ENCODE measurements at regions not wholly inside any gene's neighbourhood (a gene's known extent, or its start where the extent isn't known, plus 50 kb on each side); places are given as distances from the start of the nearest gene placed in this dataset.

DNA sequence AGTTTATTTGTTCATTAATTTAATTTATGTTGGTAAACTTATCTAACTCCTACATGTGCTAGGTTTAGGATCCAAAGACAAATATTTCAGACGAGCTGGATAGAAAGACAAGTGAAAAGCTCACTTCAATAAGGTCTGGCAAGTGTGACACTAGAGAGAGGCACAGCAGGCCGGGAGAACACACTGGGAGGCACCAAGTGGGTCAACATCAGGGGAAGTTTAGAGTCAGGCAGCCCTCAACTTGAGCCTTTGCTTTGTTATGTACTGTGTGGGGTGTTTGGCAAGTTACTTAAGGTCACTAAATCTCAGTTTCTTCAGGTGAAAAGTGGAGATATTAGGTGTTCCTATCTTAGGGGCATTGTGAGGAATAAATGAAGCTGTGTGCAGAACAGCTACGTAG lies 214.4 kb downstream of the PCSK1 start:
- TF ChIP-seq POLR2A (IDR thresholded peaks at IDR 0.05; ENCODE audit: borderline replicate concordance, extremely low read depth, insufficient read depth, insufficient read length) (no peak), SP1 (IDR thresholded peaks at IDR 0.05; ENCODE audit: low read depth) (no peak), JUND (IDR thresholded peaks at IDR 0.05) (no peak), POLR2AphosphoS5 (IDR thresholded peaks at IDR 0.05; ENCODE audit: low read depth, low read length) (no peak), RAD21 (IDR thresholded peaks at IDR 0.05; ENCODE audit: low read depth) (no peak), EZH2 (IDR thresholded peaks at IDR 0.05) (no peak), ELF1 (IDR thresholded peaks at IDR 0.05; ENCODE audit: borderline replicate concordance, low read depth) (no peak), ZFX (IDR thresholded peaks at IDR 0.05) (no peak)
- TF ChIP-seq, protein P1, sequence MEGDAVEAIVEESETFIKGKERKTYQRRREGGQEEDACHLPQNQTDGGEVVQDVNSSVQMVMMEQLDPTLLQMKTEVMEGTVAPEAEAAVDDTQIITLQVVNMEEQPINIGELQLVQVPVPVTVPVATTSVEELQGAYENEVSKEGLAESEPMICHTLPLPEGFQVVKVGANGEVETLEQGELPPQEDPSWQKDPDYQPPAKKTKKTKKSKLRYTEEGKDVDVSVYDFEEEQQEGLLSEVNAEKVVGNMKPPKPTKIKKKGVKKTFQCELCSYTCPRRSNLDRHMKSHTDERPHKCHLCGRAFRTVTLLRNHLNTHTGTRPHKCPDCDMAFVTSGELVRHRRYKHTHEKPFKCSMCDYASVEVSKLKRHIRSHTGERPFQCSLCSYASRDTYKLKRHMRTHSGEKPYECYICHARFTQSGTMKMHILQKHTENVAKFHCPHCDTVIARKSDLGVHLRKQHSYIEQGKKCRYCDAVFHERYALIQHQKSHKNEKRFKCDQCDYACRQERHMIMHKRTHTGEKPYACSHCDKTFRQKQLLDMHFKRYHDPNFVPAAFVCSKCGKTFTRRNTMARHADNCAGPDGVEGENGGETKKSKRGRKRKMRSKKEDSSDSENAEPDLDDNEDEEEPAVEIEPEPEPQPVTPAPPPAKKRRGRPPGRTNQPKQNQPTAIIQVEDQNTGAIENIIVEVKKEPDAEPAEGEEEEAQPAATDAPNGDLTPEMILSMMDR (IDR thresholded peaks at IDR 0.05 in 2 of 3, conservative IDR thresholded peaks at IDR 0.05 in 1 of 3; ENCODE audit: borderline replicate concordance in 1 of 3, insufficient read depth in 1 of 3, low read depth in 2 of 3, low read length in 2 of 3): no peak
- TF ChIP-seq, protein P2, sequence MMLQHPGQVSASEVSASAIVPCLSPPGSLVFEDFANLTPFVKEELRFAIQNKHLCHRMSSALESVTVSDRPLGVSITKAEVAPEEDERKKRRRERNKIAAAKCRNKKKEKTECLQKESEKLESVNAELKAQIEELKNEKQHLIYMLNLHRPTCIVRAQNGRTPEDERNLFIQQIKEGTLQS (IDR thresholded peaks at IDR 0.05): no peak
- TF ChIP-seq, protein P3, sequence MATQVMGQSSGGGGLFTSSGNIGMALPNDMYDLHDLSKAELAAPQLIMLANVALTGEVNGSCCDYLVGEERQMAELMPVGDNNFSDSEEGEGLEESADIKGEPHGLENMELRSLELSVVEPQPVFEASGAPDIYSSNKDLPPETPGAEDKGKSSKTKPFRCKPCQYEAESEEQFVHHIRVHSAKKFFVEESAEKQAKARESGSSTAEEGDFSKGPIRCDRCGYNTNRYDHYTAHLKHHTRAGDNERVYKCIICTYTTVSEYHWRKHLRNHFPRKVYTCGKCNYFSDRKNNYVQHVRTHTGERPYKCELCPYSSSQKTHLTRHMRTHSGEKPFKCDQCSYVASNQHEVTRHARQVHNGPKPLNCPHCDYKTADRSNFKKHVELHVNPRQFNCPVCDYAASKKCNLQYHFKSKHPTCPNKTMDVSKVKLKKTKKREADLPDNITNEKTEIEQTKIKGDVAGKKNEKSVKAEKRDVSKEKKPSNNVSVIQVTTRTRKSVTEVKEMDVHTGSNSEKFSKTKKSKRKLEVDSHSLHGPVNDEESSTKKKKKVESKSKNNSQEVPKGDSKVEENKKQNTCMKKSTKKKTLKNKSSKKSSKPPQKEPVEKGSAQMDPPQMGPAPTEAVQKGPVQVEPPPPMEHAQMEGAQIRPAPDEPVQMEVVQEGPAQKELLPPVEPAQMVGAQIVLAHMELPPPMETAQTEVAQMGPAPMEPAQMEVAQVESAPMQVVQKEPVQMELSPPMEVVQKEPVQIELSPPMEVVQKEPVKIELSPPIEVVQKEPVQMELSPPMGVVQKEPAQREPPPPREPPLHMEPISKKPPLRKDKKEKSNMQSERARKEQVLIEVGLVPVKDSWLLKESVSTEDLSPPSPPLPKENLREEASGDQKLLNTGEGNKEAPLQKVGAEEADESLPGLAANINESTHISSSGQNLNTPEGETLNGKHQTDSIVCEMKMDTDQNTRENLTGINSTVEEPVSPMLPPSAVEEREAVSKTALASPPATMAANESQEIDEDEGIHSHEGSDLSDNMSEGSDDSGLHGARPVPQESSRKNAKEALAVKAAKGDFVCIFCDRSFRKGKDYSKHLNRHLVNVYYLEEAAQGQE (IDR thresholded peaks at IDR 0.05; ENCODE audit: low read depth): no peak
- TF ChIP-seq, protein P4, sequence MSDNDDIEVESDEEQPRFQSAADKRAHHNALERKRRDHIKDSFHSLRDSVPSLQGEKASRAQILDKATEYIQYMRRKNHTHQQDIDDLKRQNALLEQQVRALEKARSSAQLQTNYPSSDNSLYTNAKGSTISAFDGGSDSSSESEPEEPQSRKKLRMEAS (IDR thresholded peaks at IDR 0.05): no peak

Data from HCT116 (cell line).